Naive thymus-derived CD4-positive, alpha-beta T cell (primary cell): ENCODE measurements at regions not wholly inside any gene's neighbourhood (a gene's known extent, or its start where the extent isn't known, plus 50 kb on each side); places are given as distances from the start of the nearest gene placed in this dataset.

Experiments
- ATAC-seq: fragments of 150-1000 bp; cut with Tn5 transposase; 2 replicates; pipeline ENCODE4 v1.10.0; 2021; ENCODE audit warnings: mild to moderate bottlenecking, moderate library complexity
- CTCF ChIA-PET: fragments of 350-600 bp; sonication (Branson Sonifier 250); formaldehyde crosslinking; loops from one replicate; lab custom pipeline; 2021; ENCODE audit warnings: antibody characterized with exemption; lab: Charles Lee
- POLR2A ChIA-PET: fragments of 350-600 bp; sonication (Branson Sonifier 250); formaldehyde crosslinking; loops from one replicate; lab custom pipeline; 2021; ENCODE audit warnings: antibody characterized with exemption, inconsistent platforms; lab: Charles Lee
- DNase-seq, 9 donors: peaks; one replicate each; pipeline versions ENCODE4 v3.0.0 to v3.0.0-alpha.2; 2020 to 2022; ENCODE audit warnings: mixed read lengths in 1 of 9
- H3K27ac ChIP-seq: one replicate; pipeline ENCODE4 v1.7.0; 2013; ENCODE audit warnings: mild to moderate bottlenecking, low read depth, low read length, moderate library complexity
- H3K27me3 ChIP-seq, 2 donors: one replicate each; pipeline ENCODE4 v1.7.0; 2013; ENCODE audit warnings: low read length in 2 of 2, mild to moderate bottlenecking in 2 of 2, moderate library complexity in 2 of 2; ENCODE audit not compliant: control insufficient read depth in 2 of 2, insufficient read depth in 2 of 2
- H3K36me3 ChIP-seq, 3 experiments: 1 replicate in 2 of 3; 2 replicates in 1 of 3; pipeline ENCODE4 v1.7.0; 2013; ENCODE audit warnings: low read length in 3 of 3, mild to moderate bottlenecking in 3 of 3, moderate library complexity in 1 of 3; ENCODE audit not compliant: insufficient read depth in 3 of 3, control insufficient read depth in 2 of 3
- H3K4me1 ChIP-seq, 2 donors: one replicate each; pipeline ENCODE4 v1.7.0; 2013; ENCODE audit warnings: low read length in 2 of 2, mild to moderate bottlenecking in 2 of 2, moderate library complexity in 1 of 2; ENCODE audit not compliant: control insufficient read depth in 2 of 2, insufficient read depth in 2 of 2
- H3K4me3 ChIP-seq: 2 replicates; pipeline ENCODE4 v1.7.0; 2013; ENCODE audit warnings: mild to moderate bottlenecking, low read length
- H3K9me3 ChIP-seq, 3 experiments: 1 replicate in 2 of 3; 2 replicates in 1 of 3; pipeline ENCODE4 v1.7.0; 2013; ENCODE audit warnings: low read length in 3 of 3; ENCODE audit not compliant: control insufficient read depth in 2 of 3
- H3K27ac Mint-ChIP-seq, 9 donors: one replicate each; pipeline ENCODE4 v1.8.0; 2020 to 2022; ENCODE audit warnings: mixed read lengths in 9 of 9, mild to moderate bottlenecking in 8 of 9, moderate library complexity in 5 of 9, inconsistent platforms in 2 of 9
- H3K27me3 Mint-ChIP-seq, 5 donors: one replicate each; pipeline ENCODE4 v1.8.0; 2021 to 2022; ENCODE audit warnings: mixed read lengths in 5 of 5, mild to moderate bottlenecking in 1 of 5
- H3K36me3 Mint-ChIP-seq, 5 donors: one replicate each; pipeline ENCODE4 v1.8.0; 2020 to 2022; ENCODE audit warnings: mixed read lengths in 5 of 5, mild to moderate bottlenecking in 3 of 5, inconsistent platforms in 1 of 5
- H3K4me1 Mint-ChIP-seq, 7 donors: one replicate each; pipeline ENCODE4 v1.8.0; 2020 to 2022; ENCODE audit warnings: mixed read lengths in 7 of 7, mild to moderate bottlenecking in 3 of 7, inconsistent platforms in 1 of 7
- H3K4me3 Mint-ChIP-seq, 10 donors: one replicate each; pipeline ENCODE4 v1.8.0; 2020 to 2022; ENCODE audit warnings: mild to moderate bottlenecking in 10 of 10, mixed read lengths in 10 of 10, moderate library complexity in 6 of 10, inconsistent platforms in 2 of 10
- H3K9me3 Mint-ChIP-seq, 11 donors: one replicate each; pipeline ENCODE4 v1.8.0; 2020 to 2022; ENCODE audit warnings: mixed read lengths in 11 of 11, mild to moderate bottlenecking in 4 of 11, inconsistent platforms in 1 of 11, moderate library complexity in 1 of 11
- intact Hi-C, 2 donors: fragments of 100-400 bp; cut with micrococcal nuclease; formaldehyde crosslinking; loops; one replicate each; pipeline ENCODE4 v1.15.1; 2023

- no peak overlapping the region for H3K4me3 Mint-ChIP-seq
- DNase-seq (no peak), ATAC-seq (no peak)
- H3K4me1 ChIP-seq = no peaks in the 10 kb centered on the region
- no peak overlapping the region for H3K27ac Mint-ChIP-seq
- H3K36me3 ChIP-seq = no peaks in the 10 kb centered on the region
- H3K27ac ChIP-seq = no peak overlapping the region
- peaks cover 0 to 4% (median 0%) of the 10 kb centered on the region in 5 donors for H3K27me3 Mint-ChIP-seq
- H3K9me3 Mint-ChIP-seq = peaks cover 0 to 12% (median 4%) of the 10 kb centered on the region in 11 donors
- POLR2A ChIA-PET = no interaction called here
- no peaks in the 10 kb centered on the region for H3K36me3 Mint-ChIP-seq
- no peaks in the 10 kb centered on the region for H3K4me1 Mint-ChIP-seq
- no peaks in the 10 kb centered on the region for H3K27me3 ChIP-seq
- intact Hi-C loops = no loop called here
- no peaks in the 10 kb centered on the region for H3K9me3 ChIP-seq
- CTCF ChIA-PET = no interaction called here
- no peak overlapping the region for H3K4me3 ChIP-seq
Observed at GRCh38 chr13:34522808-34523207, 419.3 kb upstream of the NBEA start.

- Mint-ChIP-seq H3K9me3 (peaks cover 0 to 12% (median 4%) of the 10 kb centered on the region in 11 donors), H3K27me3 (peaks cover 0 to 4% (median 0%) of the 10 kb centered on the region in 5 donors), H3K4me1 (no peaks in the 10 kb centered on the region), H3K4me3 (no peak overlapping the region), H3K36me3 (no peaks in the 10 kb centered on the region), H3K27ac (no peak overlapping the region)
- ATAC-seq = no peak
- intact Hi-C loops = no loop called here
- no peak for DNase-seq
- H3K9me3 ChIP-seq = no peaks in the 10 kb centered on the region
- H3K27ac ChIP-seq = no peak overlapping the region
- ChIA-PET CTCF (no interaction called here), POLR2A (no interaction called here)
- no peaks in the 10 kb centered on the region for H3K4me1 ChIP-seq
- H3K4me3 ChIP-seq = no peak overlapping the region
- H3K27me3 ChIP-seq = no peaks in the 10 kb centered on the region
- no peaks in the 10 kb centered on the region for H3K36me3 ChIP-seq
Observed at GRCh38 chr13:34523406-34523805, 418.7 kb upstream of the NBEA start.

GRCh38 chr13:34533941-34534340 is 408.1 kb upstream of the NBEA start:
- no peak overlapping the region for H3K27ac Mint-ChIP-seq
- Histone ChIP-seq H3K27me3 (no peaks in the 10 kb centered on the region), H3K36me3 (no peaks in the 10 kb centered on the region), H3K27ac (no peak overlapping the region), H3K4me3 (no peak overlapping the region), H3K4me1 (no peaks in the 10 kb centered on the region), H3K9me3 (no peaks in the 10 kb centered on the region)
- ATAC-seq = no peak
- H3K4me3 Mint-ChIP-seq = no peak overlapping the region
- H3K36me3 Mint-ChIP-seq = no peaks in the 10 kb centered on the region
- DNase-seq = no peak
- H3K27me3 Mint-ChIP-seq = peaks cover 0 to 3% (median 0%) of the 10 kb centered on the region in 5 donors
- no peaks in the 10 kb centered on the region for H3K4me1 Mint-ChIP-seq
- ChIA-PET POLR2A (no interaction called here), CTCF (no interaction called here)
- intact Hi-C loops = no loop called here
- H3K9me3 Mint-ChIP-seq = peaks cover 1 to 29% (median 11%) of the 10 kb centered on the region in 11 donors

- Mint-ChIP-seq H3K27me3 (no peaks in the 10 kb centered on the region), H3K4me1 (no peaks in the 10 kb centered on the region), H3K27ac (no peak overlapping the region), H3K4me3 (no peak overlapping the region), H3K36me3 (no peaks in the 10 kb centered on the region), H3K9me3 (peaks cover 0 to 13% (median 3%) of the 10 kb centered on the region in 11 donors)
- Histone ChIP-seq H3K27me3 (no peaks in the 10 kb centered on the region), H3K4me1 (no peaks in the 10 kb centered on the region), H3K9me3 (no peaks in the 10 kb centered on the region), H3K36me3 (no peaks in the 10 kb centered on the region), H3K4me3 (no peak overlapping the region), H3K27ac (no peak overlapping the region)
- intact Hi-C loops = no loop called here
- DNase-seq = no peak
- POLR2A ChIA-PET = no interaction called here
- CTCF ChIA-PET = interaction anchor here (0.6 kb wide), 1 partner anchor 767 kb away, joined by 3 read pairs; no protein-coding TSS in a partner anchor
- ATAC-seq = no peak
Observed at GRCh38 chr13:34542321-34542720, 399.7 kb upstream of the NBEA start.

- Mint-ChIP-seq H3K4me3 (no peak overlapping the region), H3K27ac (no peak overlapping the region), H3K9me3 (peaks cover 0 to 8% (median 2%) of the 10 kb centered on the region in 11 donors), H3K36me3 (no peaks in the 10 kb centered on the region), H3K4me1 (no peaks in the 10 kb centered on the region), H3K27me3 (no peaks in the 10 kb centered on the region)
- H3K27ac ChIP-seq = no peak overlapping the region
- DNase-seq (no peak), ATAC-seq (no peak)
- no peaks in the 10 kb centered on the region for H3K36me3 ChIP-seq
- ChIA-PET CTCF (no interaction called here), POLR2A (no interaction called here)
- no peaks in the 10 kb centered on the region for H3K27me3 ChIP-seq
- H3K4me3 ChIP-seq = no peak overlapping the region
- no peaks in the 10 kb centered on the region for H3K4me1 ChIP-seq
- intact Hi-C loops = no loop called here
- no peaks in the 10 kb centered on the region for H3K9me3 ChIP-seq
Observed at GRCh38 chr13:34543836-34544235, 398.2 kb upstream of the NBEA start.

GRCh38 chr13:34545461-34545860 is 396.6 kb upstream of the NBEA start:
- DNase-seq (no peak), ATAC-seq (no peak)
- Histone ChIP-seq H3K4me3 (no peak overlapping the region), H3K4me1 (no peaks in the 10 kb centered on the region), H3K27me3 (no peaks in the 10 kb centered on the region), H3K9me3 (no peaks in the 10 kb centered on the region), H3K36me3 (no peaks in the 10 kb centered on the region), H3K27ac (no peak overlapping the region)
- POLR2A ChIA-PET = no interaction called here
- no peaks in the 10 kb centered on the region for H3K27me3 Mint-ChIP-seq
- no peaks in the 10 kb centered on the region for H3K4me1 Mint-ChIP-seq
- no peaks in the 10 kb centered on the region for H3K36me3 Mint-ChIP-seq
- H3K27ac Mint-ChIP-seq = no peak overlapping the region
- intact Hi-C loops = no loop called here
- CTCF ChIA-PET = no interaction called here
- no peak overlapping the region for H3K4me3 Mint-ChIP-seq
- H3K9me3 Mint-ChIP-seq = peaks cover 0 to 5% (median 0%) of the 10 kb centered on the region in 11 donors

GRCh38 chr13:34546344-34547250 is 395.5 kb upstream of the NBEA start:
- Histone ChIP-seq H3K36me3 (no peaks in the 10 kb centered on the region), H3K4me3 (no peak overlapping the region), H3K27me3 (no peaks in the 10 kb centered on the region), H3K4me1 (no peaks in the 10 kb centered on the region), H3K9me3 (no peaks in the 10 kb centered on the region), H3K27ac (no peak overlapping the region)
- Mint-ChIP-seq H3K27ac (no peak overlapping the region), H3K36me3 (no peaks in the 10 kb centered on the region), H3K4me3 (no peak overlapping the region), H3K27me3 (no peaks in the 10 kb centered on the region), H3K9me3 (peaks cover 0 to 5% (median 0%) of the 10 kb centered on the region in 11 donors), H3K4me1 (no peaks in the 10 kb centered on the region)
- DNase-seq (no peak), ATAC-seq (no peak)
- POLR2A ChIA-PET = no interaction called here
- CTCF ChIA-PET = interaction anchor here (0.6 kb wide), 1 partner anchor 1086 kb away, joined by 3 read pairs; no protein-coding TSS in a partner anchor
- intact Hi-C loops = no loop called here
